NCI-H2029 treated with DMSO at 0.1 percent for 48 hours (cell line): ENCODE measurements at regions not wholly inside any gene's neighbourhood (a gene's known extent, or its start where the extent isn't known, plus 50 kb on each side); places are given as distances from the start of the nearest gene placed in this dataset.

Source experiments
- DNase-seq: peaks from one replicate; lab custom pipeline; 2025; lab: John Stamatoyannopoulos, UW

DNA sequence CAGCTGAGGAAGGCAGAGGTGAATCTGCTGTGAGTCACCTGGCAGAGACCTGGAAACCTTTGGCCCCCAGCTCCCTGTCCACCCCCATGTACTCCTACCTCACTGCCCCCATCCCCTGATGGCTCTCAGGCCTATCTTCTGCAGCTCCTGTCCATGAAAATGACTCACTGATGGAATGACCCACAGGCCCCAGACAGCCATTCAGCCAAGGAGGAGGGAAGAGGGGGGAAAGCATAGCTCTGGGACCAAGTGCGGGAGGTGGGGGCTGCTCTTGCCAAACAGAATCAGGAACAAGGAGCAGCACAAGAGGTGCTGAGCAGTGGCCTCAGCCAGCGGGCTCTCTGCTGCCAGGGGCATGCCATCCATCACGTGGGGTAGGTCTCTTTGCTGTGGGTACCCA, 111.4 kb upstream of the C1QTNF9B start:
- no peak for DNase-seq

GRCh38 chr13:24011266-24011665, 114.0 kb upstream of the C1QTNF9B start:
- no peak for DNase-seq

GRCh38 chr13:24012648-24013047, 115.3 kb upstream of the C1QTNF9B start:
- DNase-seq: no peak

- DNase-seq: no peak
Observed at GRCh38 chr13:24013189-24013588, 115.9 kb upstream of the C1QTNF9B start.

- DNase-seq: no peak
Observed at GRCh38 chr13:24016046-24016445, 118.7 kb upstream of the C1QTNF9B start.

GRCh38 chr13:24022568-24022967, 125.3 kb upstream of the C1QTNF9B start:
- DNase-seq: no peak

DNA sequence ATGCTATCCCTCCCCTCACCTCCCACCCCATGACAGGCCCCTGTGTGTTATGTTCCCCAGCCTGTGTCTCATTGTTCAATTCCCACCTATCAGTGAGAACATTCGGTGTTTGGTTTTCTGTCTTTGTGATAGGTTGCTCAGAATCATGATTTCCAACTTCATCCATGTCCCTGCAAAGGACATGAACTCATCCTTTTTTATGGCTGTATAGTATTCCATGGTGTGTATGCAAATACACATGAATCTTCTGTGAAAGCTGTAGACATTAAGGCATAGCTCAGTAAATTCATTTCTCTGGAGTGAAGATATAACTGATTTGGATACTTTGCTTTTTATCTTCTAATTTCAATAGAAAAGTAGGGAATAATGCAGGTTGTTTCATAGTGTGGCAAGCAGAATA, 125.8 kb upstream of the C1QTNF9B start:
- no peak for DNase-seq

DNA sequence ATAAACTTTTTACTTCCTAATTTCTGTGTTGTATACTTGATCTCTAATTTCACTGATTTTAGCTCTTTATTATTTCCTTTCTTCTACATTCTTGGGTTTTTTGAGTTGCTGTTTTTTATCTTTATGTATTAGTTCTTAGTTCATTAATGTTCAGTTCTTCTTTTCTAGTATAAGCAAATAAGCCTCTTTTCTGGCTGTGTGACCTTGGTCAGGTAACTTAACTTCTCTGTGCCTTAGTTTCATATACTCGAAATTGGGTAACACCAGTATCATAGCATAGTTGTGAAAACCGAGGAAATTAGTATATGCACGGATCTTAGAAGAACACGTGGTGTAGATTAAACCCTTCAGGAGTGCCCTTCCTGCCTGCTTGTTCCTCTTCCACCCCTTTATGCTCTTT, 130.2 kb upstream of the C1QTNF9B start:
- DNase-seq: no peak

DNA sequence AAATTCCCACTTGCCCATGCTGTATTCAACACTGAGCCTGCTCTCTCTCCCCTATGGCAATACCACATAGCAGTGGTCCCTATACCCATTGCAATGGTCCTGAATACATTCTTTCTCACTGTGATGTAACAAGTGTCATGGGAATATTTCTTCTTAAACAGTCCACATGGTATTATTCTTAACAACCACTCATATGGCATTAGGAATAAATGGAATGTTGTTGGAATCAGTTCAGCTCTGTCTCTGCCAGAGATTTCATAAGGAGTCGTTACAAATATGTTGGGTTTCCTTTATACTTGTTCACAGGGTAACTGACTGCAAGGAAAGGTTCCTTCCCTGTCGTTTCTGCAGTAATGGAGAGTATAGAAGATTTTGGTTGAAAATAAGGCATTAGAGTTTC, 128.3 kb upstream of the SPATA13 start:
- no peak for DNase-seq

GRCh38 chr13:24032674-24033073, 127.8 kb upstream of the SPATA13 start:
- DNase-seq: no peak

DNA sequence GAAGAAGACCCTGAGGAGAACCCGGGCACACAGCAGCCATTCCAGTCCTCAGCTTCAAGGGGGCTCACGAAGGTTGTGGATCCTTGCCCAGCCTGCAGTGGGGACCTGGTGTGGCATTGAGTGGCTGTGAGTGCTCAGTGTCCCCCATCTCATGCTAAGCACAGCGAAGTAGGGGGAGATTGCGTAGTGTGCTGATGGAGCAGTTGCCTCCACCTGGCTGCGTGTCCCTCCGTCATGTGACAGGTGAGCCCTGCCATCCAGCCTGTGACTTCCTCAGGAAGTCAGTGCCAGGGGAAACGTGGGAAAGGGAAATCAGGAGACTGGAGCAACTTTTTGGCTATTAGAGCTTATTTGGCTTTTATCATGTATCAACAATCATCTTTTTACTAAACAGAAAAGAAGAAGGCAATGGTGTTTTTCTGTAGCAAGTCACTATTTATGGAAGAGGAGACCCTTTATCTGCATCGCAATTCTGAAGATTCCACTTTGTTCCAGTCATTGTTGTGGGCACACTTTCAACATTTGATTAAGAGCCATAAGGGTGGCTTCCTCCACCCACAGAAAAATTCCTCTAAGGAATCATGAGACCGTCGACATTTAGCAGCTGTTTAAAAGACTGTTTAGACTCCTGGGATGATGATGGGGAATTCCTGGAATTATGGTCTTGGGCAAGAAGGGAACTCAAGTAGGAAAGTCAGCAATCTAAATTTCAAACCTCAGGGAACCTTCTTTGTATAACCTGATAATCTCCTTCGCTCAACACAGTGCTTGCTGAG, 126.8 kb upstream of the SPATA13 start:
- DNase-seq: no peak

GRCh38 chr13:24035411-24035810, 125.1 kb upstream of the SPATA13 start:
- DNase-seq: no peak

DNA sequence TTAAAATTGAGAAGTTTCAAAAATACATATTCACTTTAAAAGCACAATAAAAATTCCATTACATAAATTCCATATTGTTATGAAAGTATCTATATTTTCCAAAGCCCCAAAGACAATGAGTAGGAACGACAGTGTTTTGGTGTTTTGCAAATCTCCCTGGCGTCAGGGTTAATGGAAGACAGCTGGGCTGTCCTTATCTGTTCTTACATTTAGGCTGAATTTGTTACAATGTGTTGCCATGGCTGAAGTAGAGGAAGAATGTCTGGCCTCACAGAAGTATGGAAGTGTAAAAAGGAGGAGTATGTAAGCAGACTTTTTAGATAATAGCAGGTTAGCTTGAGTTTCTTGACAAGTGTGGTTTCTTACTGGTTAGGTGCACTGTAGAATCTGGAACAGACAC, 124.4 kb upstream of the SPATA13 start:
- no peak for DNase-seq

- no peak for DNase-seq
Observed at GRCh38 chr13:24038405-24038804, 122.1 kb upstream of the SPATA13 start.

DNA sequence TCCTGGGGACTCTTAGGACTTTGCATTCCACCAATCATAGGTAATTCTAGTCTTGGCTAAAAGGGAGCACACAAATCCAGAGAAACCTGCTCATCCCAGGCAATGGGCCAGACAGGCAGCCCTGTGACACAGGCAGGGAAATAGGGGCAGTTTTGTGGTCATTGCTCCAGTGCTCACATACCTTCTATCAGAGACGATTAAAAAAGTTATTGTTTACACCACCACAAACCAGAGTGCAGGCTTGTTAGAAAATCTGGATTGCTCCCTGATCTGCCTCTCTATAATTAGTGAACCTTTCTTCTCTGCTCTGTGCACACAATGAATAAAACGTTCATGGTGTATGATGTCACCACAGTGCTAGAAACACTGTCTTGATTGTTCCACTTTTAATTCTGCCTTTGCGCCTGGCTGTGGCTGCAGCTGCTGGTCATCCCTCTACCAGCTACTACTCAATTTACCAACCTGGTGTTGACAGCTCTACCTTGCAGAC, 121.6 kb upstream of the SPATA13 start:
- no peak for DNase-seq

- no peak for DNase-seq
Observed at GRCh38 chr13:24039621-24040475, 120.7 kb upstream of the SPATA13 start.

DNA sequence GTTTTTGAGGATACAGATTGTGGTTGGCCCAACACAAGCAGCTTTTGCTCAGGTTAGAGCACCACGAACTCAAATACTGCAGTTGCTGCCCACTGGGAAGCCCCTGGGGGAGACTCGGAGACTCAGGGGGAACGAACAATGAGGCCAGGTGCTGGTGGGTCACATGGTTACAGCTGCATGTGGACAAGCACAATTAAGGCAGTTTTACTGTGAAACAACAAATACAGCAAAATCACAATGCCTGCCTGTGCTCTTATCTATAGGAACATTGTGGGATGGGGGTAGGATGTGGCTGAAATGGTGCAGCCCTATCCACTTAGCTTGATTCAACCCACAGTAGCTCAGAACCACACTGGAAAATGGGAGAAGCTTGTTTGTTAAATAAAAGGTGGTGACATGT, 119.7 kb upstream of the SPATA13 start:
- DNase-seq: no peak

DNA sequence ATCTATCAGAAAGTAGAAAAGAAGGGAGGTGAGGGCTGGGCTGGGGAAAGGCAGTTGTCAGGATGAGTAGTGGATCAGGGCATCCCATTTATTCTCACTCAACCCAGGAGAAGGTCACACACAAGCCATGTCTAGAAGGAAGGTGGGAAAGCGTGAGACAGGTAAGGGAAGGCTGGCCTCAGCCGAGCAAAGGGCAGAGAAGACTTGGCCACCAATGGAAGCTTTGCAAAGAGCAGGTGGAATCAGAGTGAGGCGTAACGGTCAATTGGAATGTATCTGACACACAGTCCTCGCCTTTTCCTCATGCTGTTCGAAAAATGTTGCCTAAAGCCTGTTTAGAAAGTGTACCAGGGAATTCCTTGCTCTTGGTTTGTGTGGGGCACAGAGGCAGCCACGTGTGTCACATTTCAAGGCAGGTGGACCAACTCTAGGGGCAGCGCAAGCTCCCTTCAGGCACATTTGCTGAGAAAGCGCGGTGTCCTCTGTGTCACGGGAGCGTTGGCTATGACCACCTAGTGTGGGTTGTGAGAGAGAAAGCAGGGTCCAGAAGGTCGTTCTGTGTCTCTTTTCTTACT, 118.8 kb upstream of the SPATA13 start:
- no peak for DNase-seq

- DNase-seq: peak; percentile 46
Observed at GRCh38 chr13:24042710-24043440, 117.6 kb upstream of the SPATA13 start.

- DNase-seq: no peak
Observed at GRCh38 chr13:24043590-24044350, 116.8 kb upstream of the SPATA13 start.

- no peak for DNase-seq
Observed at GRCh38 chr13:24045597-24045996, 114.9 kb upstream of the SPATA13 start.
